Hepatocyte (in vitro differentiated cells): ENCODE measurements at regions not wholly inside any gene's neighbourhood (a gene's known extent, or its start where the extent isn't known, plus 50 kb on each side); places are given as distances from the start of the nearest gene placed in this dataset.

Experiments used
- CTCF ChIP-seq: fragments of 200-600 bp; sonication (generic); IDR thresholded peaks from 2 replicates; pipeline ENCODE4 v1.5.1; 2016; ENCODE audit warnings: antibody characterized with exemption, mild to moderate bottlenecking; ENCODE audit not compliant: poor library complexity
- EZH2phosphoT487 ChIP-seq: fragments of 200-600 bp; sonication (generic); IDR thresholded peaks from one replicate; pipeline ENCODE4 v1.6.1; 2018; ENCODE audit warnings: antibody characterized with exemption, mild to moderate bottlenecking, low read depth, moderate library complexity; ENCODE audit not compliant: unreplicated experiment, severe bottlenecking

- no peak for TF ChIP-seq CTCF
- no peak for TF ChIP-seq EZH2phosphoT487
Measured at GRCh38 chr12:39072658-39073057, 167.3 kb upstream of the CPNE8 start.
